Keratinocyte (primary cell): ENCODE measurements at regions not wholly inside any gene's neighbourhood (a gene's known extent, or its start where the extent isn't known, plus 50 kb on each side); places are given as distances from the start of the nearest gene placed in this dataset.

Experiments used
- EZH2 ChIP-seq: IDR thresholded peaks from one replicate; pipeline ENCODE4 v1.6.1; 2012; ENCODE audit warnings: inconsistent platforms, mild to moderate bottlenecking, low read length, moderate library complexity
- TF ChIP-seq, protein P1 (sequence below), 3 experiments: IDR thresholded peaks in 1 of 3; conservative IDR thresholded peaks in 1 of 3; optimal IDR thresholded peaks in 1 of 3; 2 replicates in 2 of 3; 3 replicates in 1 of 3; pipeline versions ENCODE3 to v1.5.1; 2011; ENCODE audit warnings: low read length in 3 of 3, mild to moderate bottlenecking in 3 of 3, moderate library complexity in 2 of 3, control low read depth in 1 of 3, inconsistent platforms in 1 of 3; ENCODE audit not compliant: insufficient read depth in 2 of 3; ENCODE audit errors: extremely low read depth in 1 of 3

DNA sequence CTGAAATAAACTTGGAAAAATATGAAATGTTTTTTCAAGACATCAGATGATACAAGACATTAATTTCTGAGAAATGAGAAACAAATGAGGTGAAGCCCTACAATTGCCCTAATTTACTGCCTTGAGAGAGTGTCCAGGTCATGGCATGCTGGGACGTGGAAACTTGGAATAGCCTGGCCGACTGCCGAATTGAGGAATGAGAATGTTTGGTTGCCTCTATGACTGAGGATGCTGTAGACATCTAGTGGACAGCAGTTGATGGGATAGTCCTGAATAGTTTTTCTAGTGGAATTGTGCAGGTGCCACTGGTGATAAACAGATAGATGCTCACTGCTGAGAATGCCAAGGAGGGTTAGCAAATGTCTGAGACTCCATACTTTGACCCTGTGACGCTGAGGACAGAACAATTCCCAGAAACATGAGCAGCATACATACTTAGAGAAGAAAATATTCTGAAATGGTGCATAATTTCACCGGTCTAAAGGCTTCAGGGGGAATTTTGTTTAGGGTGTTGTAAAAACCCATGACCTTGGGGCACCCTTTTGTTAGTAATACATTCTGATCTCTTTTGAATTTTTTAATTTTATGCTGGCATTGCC lies 56.5 kb upstream of the CWC22 start:
- TF ChIP-seq, protein P1, sequence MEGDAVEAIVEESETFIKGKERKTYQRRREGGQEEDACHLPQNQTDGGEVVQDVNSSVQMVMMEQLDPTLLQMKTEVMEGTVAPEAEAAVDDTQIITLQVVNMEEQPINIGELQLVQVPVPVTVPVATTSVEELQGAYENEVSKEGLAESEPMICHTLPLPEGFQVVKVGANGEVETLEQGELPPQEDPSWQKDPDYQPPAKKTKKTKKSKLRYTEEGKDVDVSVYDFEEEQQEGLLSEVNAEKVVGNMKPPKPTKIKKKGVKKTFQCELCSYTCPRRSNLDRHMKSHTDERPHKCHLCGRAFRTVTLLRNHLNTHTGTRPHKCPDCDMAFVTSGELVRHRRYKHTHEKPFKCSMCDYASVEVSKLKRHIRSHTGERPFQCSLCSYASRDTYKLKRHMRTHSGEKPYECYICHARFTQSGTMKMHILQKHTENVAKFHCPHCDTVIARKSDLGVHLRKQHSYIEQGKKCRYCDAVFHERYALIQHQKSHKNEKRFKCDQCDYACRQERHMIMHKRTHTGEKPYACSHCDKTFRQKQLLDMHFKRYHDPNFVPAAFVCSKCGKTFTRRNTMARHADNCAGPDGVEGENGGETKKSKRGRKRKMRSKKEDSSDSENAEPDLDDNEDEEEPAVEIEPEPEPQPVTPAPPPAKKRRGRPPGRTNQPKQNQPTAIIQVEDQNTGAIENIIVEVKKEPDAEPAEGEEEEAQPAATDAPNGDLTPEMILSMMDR (optimal IDR thresholded peaks at IDR 0.05 in 1 of 3, IDR thresholded peaks at IDR 0.05 in 1 of 3, conservative IDR thresholded peaks at IDR 0.05 in 1 of 3; ENCODE audit: extremely low read depth in 1 of 3, insufficient read depth in 2 of 3, low read length in 3 of 3) = peak in 1 of 3 experiments; percentile 15
- no peak for TF ChIP-seq EZH2
